NCI-H146 treated with DMSO at 0.1 percent for 48 hours (cell line): ENCODE measurements at regions not wholly inside any gene's neighbourhood (a gene's known extent, or its start where the extent isn't known, plus 50 kb on each side); places are given as distances from the start of the nearest gene placed in this dataset.

ENCODE experiments used
- DNase-seq: peaks from one replicate; lab custom pipeline; 2025; ENCODE audit not compliant: unreplicated experiment; lab: John Stamatoyannopoulos, UW

DNA sequence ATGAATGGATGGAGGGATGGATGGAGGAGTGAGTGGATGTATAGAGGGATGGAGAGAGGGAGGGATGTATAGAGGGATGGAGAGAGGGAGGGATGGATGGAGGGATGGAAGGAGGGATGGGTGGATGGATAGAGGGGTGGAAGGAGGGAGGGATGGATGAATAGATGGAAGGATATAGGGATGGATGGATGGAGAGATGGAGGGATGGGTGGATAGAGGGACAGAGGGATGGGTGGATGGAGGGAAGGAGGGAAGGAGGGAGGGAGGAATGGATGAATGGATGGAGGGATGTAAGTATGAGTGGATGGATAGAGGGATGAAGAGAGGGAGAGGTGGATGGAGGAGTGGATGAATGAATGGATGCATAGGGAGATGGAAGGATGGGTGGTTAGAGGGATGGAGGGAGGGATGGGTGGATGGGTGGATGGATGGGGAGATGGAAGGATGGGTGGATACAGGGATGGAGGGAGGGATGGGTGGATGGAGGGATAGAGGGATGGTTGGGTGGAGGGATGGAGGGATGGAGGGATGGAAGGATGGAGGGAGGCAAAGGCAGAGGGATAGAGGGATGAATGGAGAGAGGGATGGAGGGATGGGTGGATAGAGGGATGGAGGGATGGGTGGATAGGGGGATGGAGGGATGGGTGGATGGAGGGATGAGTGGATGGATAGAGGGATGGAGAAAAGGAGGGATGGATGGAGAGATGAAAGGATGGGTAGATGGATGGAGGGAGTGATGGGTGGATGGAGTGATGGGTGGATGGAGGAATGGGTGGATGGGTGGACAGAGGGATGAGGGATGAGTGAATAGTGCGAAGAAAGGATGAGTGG lies 313.8 kb downstream of the UACA start:
- DNase-seq: no peak

DNA sequence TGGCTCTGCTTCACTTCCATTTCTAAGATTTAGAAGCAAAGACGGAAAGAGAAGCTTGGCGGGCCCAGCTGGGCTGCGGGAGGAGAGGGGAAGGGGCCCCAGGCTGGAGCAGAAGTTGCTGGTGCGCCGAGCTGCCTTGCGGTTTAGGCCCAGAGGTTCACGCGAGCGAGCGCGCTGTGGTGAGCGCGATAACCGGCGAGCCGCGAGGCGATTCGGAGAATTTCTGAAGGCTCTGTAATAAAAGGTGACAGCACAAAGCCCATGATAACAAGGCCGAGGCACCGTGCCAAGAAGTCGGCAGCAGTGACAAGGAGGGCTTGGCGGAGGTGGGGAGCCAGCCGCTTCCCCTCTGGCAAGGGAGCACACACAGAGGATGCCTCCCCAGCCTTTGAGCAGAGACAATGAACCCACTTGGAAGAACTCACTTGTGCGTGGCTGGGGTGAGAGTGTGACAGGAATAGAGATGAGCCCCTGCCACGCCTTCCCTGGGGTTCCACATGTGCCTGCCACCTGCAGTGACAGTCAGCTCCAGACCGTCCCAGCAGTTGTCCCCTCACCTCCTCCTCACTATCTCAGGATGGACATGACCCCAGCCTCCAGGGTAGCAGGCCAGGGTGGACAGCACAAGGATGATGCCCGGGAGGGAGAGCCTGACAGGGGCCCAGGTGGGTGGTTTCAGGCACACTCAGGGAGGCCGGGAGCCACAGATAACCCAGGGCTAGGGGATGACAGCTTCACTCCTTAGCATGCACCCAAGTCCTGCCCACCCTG lies 315.2 kb downstream of the UACA start:
- no peak for DNase-seq

GRCh38 chr15:70447521-70447920 lies 315.8 kb downstream of the UACA start:
- DNase-seq: no peak

DNA sequence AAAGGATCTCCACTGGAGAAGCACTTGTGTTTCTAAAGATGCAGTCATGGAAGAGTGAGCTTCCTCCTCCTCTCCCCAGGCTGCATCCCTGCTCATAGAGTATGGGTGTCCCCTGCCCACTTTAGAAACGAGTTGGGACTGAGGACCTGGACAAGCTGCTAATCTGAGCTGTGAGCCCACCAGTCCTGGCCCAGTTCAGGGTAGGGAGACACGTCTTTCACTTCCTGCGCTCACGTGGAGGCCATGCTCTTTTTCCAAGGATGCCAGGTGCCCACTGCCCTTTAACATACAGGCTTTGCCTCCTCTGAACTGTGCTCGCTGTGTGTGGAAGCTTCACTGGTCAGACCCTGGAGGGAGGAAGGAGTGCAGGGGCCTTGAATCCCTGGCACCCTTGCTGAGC lies 316.3 kb downstream of the UACA start:
- DNase-seq: no peak

DNA sequence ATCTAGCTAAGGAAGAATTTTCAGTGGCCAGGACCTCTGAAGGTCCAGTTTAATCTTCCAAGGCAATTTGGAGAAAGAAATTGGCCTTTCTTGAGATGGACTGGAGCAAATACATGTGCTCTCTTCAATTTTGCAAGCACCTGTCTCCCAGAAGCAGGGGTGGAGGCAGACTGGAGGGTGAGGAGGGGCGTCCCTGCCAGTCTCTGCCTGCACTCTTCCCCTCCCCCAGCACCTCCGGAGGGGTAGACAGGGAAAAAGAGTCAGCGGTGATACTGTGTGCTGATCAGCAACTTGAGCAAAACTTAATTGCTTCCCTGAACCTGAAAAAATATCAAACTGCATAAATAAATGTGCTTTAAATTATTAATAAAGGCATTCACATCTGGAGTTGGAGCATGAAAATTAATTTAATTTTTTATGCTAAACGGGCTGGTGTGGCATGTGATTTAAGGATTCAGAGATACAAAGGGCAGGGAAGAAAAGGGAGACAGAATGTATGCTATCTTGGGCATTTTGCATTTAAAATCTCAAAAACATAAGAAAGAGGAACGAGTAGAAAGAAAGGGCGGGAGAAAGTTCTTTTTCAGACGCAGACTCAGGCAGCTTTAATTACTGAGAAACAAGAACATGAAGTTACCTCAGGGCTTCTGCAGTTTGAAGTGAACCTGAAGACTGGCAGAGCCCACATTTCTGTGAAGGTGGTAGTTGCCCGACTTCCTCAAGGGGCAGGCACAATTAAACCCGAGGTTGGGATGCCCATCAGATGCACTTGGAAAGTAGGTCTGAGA lies 319.7 kb downstream of the UACA start:
- DNase-seq: no peak

- DNase-seq: no peak
Observed at GRCh38 chr15:70442616-70443321, 320.6 kb downstream of the UACA start.

- DNase-seq: no peak
Observed at GRCh38 chr15:70442211-70442610, 321.1 kb downstream of the UACA start.

- no peak for DNase-seq
Observed at GRCh38 chr15:70440416-70441138, 322.8 kb downstream of the UACA start.

- DNase-seq: no peak
Observed at GRCh38 chr15:70439880-70440279, 323.5 kb downstream of the UACA start.

GRCh38 chr15:70439304-70439877 lies 324.0 kb downstream of the UACA start:
- DNase-seq: no peak

GRCh38 chr15:70438776-70439175 lies 324.6 kb downstream of the UACA start:
- DNase-seq: no peak

DNA sequence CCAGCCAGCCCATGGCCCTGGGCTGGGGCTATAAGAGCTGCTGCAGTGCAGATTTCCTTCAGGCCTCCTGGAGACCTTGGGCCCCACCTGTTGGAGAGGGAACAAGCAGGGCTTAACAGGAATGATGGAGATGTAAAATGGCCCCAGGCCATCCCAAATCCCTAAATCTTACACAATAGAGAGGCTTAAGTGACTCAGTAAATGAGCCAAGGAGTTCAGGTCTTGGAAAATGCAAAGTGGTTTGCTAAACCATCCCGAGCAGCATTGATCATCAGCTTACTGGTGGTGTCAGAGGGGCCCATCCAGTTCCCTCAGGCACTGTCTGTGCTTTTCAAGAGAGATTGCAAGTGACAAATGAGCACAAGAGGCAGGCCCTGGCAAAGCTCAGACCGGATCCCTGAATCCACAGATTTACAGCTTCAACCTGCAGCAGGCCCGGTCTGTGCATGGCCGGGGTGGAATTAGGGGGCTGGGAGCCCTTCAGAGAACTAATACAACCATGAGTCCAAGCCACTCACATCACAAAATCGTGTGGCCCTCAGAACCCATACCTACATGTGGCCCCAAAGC lies 325.4 kb downstream of the UACA start:
- DNase-seq: no peak

DNA sequence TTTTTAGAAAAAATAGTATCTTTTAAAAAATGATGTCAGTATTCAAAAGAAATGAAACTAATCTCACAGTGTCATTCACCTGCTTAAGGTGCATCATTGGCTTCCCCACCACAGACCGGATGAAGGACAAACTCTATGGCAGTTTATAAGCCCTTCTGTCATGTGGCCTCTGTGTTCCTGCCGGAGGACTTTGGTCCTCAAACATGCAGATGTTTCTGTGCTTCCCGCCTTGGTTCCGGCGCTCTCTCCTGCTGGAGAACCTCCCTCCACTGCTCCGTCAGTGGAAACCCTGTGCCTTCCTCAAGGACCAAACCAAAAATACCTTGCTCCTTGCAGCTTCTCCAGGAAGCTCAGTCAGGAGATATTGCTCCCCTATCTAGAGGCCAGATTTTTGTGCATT lies 326.3 kb downstream of the UACA start:
- no peak for DNase-seq

- no peak for DNase-seq
Observed at GRCh38 chr15:70436428-70436827, 326.9 kb downstream of the UACA start.

DNA sequence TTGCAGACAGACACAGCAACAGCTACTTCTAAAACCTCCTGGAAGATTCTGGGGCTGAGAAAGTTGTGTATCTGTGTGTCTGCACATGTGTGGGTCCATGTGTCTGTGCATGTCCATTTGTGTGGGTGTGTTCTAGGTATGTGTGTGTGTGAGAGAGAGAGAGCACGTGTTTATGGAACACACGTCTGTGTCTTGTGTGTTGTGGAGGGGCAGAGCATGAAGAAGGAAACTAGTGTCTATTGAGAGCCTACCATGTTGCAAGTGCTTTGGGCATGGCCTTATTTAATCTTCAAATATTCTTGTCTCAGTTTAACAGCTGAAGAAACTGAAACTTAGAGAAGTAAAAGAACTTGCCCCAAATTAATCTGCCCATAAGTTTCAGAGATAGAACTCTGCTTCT lies 327.5 kb downstream of the UACA start:
- DNase-seq: no peak

GRCh38 chr15:70435369-70435768 lies 328.0 kb downstream of the UACA start:
- DNase-seq: no peak

DNA sequence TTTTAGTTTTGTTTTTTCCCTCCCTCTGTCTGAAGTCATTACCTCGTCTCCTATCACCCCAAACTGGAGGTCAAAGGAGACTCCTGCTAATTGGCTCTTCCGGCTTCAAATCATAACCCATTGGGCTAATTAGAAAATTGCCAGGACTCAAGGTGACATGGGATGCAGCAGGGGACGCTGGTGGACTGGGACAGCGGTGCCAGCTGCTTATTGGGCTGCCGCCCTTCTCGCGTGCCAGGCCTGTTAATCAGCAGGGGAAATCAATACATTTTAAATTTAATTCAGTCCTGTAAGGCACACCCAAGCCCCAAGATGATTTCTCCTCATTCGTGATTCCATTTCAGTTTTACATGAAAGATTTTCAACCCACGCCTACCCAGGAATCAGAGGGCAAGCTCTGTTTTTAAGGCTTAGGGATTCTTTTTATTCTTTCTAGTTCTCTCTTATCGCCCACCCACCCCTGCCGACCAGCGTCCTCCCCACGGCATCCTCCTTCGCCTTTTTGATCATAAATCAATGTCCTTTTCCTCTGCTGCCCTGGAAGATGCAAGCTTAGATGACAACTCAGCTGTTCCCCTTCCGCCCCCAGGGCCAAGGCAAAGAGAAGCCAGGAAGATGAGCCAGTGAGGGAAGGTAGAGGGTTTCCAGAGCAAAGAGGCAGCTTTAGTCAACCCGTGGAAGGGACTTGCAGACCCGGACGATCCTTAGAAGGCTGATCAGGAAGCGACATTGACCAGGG lies 329.6 kb downstream of the UACA start:
- DNase-seq: no peak

DNA sequence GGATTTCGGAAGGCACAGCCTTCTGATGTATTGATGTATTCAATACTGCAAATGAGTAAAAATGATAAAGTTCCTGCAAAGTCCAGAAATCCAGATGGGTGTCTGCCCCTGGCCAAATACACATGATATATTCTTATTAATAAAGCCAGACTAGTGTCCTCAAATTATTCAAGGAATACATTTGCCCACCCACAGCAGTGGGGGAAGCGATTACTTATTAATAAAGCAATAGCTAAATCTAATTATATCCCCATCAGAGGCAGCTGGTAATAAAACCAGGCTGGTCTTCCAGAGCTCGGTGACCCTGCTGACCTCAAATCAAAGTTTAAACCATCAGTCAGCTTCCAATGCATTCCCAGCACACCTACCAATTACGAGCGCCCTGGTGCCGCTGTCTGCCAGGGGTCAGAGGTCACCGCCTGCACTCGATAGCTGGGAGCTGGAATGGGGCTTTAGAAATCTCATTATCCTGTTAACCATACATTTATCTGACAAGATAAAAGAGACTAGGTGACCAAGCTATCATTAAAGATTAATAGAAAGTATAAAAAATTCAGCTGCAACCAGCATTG lies 330.3 kb downstream of the UACA start:
- DNase-seq: no peak

GRCh38 chr15:70431854-70432253 lies 331.5 kb downstream of the UACA start:
- no peak for DNase-seq
